HG03520 (cell line): ENCODE measurements at regions not wholly inside any gene's neighbourhood (a gene's known extent, or its start where the extent isn't known, plus 50 kb on each side); places are given as distances from the start of the nearest gene placed in this dataset.
"Not testable (repeated sequence)": the region's sequence is repeated elsewhere in the genome, so short reads cannot be mapped to it uniquely, and the experiment has no call there.

Source experiments
- ATAC-seq: cut with Tn5 transposase; IDR thresholded peaks from one replicate; pipeline ENCODE4 v1.9.1; 2021; ENCODE audit warnings: mild to moderate bottlenecking, moderate library complexity; ENCODE audit not compliant: unreplicated experiment

DNA sequence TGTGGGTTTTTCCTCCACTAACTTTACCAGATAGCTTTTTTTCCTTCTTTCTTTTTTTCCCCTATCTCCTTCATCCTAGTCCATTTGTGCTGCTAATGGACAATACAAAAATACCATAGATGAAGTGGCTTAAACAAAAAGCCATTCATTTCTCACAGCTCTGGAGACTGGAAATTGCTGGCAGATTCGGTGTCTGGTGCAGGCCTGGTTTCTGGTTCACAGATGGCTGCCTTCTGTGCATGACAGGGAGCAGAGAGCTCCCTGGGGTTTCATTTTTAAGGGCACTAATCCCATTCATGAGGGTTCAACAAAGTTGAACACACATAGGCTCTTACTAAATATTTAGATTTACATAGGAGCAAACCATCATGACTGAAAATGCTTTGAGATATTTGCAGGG, 467.4 kb downstream of the TYW1 start:
- no peak for ATAC-seq

DNA sequence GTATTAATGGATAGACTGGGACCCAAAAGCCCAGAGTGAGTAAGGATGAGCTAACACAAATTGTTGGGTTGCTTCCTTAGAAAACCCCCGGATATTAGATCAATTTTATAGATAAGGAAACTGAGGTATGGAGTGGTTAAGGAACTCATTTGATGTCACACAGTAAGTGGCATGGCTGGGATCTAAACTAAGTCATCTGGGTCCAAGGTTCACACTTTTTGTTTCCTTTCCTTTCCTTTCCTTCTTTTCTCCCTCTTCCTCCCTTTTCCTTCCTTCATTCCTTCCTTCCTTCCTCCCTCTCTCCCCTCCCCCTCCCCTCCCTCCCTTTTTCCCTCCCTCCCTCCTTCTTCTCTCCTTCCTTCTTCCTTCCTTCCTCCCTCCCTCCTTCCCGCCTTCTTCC, 469.5 kb downstream of the TYW1 start:
- no peak for ATAC-seq

DNA sequence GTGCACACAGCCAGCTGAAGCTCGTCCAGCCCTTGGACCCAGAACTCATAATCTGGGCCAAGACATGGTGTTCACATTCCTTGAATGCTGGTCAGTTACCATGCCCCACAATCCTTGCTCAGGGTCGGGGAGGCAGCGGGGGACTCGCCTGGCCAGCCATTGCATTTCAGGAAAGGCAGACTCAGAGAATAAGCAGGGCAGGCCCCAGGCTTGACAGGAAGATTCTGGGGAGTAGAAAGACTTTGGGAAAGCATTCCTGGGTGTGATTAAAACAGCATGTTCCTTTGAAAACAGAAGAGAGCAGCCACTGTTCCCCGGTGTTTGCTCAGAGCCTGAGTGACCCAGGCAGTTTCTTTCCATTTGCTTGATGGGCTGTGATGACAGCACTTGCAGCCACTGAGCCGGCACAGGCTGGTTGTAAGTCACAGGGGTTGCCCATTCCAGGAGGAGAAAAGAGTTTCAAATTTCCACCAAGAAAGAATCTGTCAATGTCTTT, 473.7 kb downstream of the TYW1 start:
- no peak for ATAC-seq

DNA sequence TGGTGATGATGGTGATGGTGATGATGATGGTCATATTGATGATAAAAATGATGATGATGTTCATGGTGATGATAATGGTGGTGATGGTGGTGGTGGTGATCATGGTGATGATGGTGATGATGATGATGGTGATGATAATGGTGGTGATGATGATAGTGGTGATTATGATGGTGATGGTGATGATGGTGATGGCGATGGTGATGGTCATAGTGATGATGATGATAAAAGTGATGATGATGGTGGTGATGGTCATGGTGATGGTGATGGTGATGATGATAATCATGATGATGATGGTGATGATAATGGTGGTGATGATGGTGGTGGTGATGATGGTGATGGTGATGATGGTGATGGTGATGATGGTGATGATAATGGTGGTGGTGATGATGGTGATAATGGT, 478.7 kb downstream of the TYW1 start:
- no peak for ATAC-seq

DNA sequence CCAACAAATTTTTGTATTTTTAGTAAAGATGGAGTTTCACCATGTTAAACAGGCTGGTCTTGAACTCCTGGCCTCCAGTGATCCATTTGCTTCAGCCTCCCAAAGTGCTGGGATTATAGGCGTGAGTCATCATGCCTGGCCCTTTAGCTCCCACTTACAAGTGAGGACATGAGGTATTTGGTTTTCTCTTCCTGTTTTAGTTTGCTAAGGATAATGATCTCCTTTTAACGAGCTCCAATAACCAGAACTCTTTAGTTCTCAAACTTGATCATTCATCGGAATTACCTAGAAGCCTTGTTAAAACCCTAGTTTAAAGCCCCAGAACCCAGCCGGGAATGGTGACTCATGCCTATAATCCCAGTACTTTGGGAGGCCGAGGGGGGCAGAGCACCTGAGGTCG, 481.4 kb downstream of the TYW1 start:
- ATAC-seq: no peak

DNA sequence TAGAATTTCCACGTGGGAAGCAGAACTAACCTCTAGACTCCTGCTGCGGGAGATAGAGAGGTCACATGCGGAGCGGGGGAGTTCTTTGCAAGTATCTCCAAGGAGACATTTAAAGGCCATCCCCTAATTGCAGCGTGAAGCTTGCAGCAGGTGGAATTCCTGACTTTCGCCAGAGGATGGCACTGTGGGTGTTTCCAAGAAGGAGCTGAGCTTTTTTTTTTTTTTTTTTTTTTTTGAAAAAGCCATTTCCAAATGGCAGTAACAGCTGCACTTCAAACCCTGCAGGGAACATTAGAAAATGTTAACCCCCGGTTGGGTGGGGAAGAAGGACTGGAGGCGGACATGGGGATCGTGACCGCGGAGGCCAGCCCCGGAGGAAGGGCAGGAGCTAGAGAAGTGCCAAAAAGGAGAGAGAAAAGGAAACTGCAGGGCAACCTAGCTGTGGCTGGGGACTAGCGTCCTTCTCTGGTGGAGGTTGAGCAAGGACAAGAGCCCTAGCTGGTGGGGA, 487.7 kb downstream of the TYW1 start:
- ATAC-seq: no peak

DNA sequence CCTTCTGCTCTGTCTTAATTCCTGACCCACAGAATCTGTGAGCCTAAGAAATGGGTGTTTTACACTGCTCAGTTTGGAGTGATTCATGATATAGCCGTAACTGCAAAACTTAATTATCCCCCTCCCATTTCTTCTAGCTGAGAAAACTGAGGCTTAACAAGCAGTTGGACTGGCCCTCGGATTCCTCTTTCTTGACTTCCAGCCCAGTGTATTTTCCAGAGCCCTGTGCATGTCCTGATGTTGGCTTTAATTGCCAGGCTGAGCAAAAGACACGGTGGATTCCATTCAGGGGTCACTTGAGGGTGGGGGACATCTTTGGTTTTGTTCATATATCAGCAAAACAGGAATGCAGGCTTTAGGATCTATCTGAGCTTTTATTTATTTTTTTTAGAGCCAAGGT, 489.8 kb downstream of the TYW1 start:
- ATAC-seq: no peak

DNA sequence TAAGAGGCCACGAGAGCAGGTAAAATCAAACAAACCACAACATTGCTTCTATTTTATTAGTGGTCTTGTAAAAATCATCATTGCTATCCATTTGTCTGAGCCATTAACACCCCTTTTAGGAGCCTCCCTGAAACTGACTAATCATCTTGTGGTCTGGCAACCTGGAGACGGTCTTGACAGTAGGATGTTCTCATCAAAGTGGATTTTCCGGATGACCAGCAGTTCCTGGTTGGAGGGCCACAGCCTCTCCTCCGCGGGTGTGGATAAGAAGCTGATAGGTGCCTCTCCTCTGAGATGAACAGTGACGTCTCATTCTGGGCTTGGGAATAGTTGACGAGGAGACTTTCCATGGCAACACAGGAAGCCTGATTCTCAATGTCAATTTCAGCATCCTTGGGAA, 490.7 kb downstream of the TYW1 start:
- ATAC-seq: no peak

DNA sequence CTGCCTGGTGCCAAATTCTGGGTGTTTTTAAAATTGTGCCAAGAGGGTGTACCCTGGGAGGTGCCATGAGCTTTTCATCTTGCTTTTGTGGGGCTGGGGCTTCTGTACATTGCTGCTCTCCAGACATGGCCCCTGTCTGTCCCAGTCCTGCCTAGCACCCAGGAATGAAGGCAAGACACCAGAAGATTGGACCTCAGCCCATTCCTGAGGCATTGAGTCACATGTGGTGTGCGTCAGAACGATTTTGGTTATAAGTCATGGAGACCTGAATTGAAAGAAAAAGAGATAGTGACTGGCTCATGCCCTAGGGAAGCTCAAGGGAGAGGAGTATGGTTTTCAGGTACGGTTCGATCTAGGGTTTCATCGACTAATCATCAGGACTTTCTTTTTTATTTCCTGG, 493.2 kb downstream of the TYW1 start:
- no peak for ATAC-seq

DNA sequence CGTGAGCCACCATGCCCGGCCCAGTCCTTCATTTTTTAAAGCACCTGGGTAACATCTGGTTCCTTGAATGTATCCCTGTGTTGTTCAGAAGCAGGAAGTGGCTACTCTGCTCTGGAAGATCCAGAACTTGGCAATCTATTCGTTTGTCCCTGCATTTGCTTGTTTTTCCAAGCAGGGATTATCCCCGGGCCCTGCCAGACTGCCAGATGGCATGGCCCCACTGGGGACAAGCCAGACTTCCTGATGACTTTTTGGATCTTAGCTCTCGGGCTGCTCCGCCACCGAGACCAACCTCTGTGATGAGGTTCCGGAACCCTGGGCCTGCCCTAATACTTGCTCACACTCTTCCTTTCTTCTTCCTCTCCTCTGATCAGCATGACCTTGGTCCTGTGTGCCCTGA, 496.7 kb downstream of the TYW1 start:
- ATAC-seq: no peak

DNA sequence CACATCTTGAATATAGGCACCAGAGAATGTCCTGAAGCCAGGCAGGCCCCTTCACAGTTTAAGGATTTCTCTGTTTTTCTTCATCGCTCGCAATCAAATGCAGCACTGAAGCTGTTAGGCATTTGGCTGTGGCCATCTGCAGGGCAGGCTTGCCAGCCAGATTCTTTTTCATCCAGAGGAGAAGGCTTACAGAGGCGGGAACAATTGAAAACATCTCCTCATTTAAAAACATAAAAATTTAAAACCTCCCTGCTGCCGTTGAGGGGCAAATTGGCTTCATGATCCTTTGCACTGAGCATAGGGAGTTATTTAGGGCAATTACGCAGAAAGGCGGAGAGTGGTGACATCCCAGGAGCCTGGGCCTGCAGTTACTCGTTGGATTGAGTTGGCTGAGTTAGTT, 500.0 kb downstream of the TYW1 start:
- ATAC-seq: no peak

DNA sequence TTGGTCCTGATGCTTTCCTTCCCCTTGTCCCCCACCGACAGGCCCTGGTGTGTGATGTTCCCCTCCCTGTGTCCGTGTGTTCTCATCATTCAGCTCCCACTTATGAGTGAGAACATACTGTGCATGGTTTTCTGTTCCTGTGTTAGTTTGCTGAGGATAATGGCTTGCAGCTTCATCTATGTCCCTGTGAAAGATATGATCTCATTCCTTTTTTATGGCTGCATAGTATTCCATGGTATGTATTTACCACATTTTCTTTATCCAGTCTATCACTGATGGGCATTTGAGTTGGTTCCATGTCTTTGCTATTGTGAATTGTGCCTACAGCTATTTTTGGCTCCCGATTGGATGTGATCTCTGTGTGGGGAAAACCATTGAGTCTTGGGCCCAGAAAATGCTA, 501.3 kb downstream of the TYW1 start:
- ATAC-seq: not testable (repeated sequence)

DNA sequence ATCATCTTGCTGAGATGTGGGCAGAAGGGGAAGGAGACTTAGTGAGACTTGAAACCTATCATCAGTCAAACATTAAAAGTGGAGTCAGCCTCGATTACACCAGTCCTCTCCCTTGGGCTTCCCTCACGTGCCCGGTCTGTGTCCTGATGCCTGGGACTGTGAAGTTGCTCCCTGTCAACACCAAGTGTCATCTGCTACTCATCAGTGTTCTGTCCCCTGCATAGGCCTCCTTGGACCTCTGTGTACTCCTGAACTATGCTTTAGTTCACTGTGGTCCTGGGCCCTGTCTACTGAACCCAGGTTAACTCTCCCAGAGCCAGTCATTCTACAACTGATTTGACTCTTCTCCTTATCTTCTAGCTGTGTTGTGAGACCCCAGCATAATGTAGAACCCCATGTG, 506.3 kb downstream of the TYW1 start:
- ATAC-seq: no peak

DNA sequence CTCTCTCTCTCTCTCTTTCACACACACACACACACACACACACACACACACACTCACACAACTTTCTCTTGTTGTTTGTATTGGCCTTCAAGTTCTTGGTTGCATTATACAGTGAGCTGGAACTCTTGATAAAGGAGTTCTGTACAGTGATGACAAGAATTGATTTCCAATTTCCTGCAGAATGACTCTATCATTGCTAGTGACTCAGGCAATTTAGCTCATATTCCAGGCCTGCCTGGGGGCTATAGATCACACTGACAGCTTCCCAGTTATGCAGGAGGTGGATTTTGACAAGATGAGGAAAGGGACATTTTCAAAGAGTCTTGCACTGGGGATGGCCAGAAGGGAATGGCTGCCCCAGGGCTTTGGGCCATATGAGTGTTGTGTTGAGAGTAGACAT, 508.8 kb downstream of the TYW1 start:
- no peak for ATAC-seq

DNA sequence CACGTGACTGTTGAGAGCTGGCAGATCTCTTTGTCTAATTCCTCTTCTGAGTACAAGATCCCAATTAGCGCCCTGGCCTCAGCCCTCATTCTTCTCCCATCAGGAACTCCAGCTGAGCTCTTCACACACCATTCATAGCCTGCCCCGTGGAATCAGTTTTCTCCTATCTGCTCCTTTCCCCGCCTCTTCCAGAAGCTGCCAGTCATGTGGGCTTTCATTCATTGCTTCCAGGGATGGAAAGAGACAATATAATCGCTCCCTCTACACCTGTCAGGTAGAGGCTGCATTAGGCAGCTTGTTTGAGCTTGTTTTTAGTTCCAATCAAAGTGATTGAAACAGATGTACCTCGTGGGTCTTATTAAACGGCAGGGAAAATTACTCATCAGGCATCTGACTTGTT, 515.8 kb downstream of the TYW1 start:
- no peak for ATAC-seq

DNA sequence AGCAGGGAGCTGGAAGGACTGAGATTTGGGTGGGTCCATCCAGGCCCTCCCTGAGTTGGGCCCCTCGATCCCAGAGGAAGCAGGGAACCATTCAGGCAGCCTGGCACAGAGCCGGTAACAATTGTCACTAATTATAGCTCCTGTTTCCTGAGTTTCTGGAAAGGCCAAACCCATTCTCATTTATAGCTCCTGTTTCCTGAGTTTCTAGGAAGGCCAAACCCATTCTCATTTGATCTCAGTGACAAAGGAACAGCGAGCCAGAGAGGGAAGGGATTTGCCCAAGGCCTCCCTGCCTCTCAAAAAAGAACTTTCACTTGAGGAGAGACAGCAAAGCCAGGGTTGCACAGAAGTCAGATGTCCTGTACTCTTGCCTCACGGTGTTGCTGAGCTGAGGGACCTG, 521.9 kb downstream of the TYW1 start:
- ATAC-seq: no peak

DNA sequence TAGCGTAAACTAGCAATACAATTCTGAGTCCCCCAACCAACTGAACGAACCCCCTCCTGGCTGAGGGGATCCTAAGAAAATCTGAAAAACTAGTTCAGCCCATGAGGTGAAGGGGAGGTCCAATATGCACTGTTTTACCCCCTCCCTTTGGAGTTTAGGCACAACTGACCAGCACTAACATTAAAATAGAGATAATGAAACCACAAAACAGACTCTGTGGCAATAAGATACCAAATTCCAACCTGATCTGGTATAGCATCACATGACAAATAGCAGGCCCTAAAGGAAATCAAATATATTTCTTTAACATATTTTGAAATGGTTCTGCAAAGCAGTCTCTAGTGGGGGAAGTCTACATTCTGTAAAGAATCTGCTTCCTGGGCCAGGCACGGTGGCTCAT, 522.5 kb downstream of the TYW1 start:
- no peak for ATAC-seq

DNA sequence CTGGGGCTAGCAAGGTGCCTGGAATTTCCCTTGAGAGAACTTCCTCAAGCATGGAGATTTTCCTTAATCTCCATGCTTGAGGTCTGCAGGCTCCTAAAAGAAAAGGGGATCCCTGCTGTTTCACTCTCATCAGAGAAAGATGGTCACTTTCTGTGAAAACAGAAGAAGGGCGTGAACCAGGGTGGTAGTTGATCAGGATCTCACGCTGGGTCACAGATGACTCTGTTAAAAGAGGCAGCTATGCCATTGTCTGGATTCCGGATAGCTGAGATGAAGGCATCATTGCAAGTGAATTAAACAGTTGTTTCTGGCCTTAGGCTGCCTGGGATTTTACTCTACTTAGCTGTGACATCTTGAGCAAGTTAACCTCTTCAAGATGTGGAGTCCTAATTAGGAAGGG, 525.9 kb downstream of the TYW1 start:
- no peak for ATAC-seq

DNA sequence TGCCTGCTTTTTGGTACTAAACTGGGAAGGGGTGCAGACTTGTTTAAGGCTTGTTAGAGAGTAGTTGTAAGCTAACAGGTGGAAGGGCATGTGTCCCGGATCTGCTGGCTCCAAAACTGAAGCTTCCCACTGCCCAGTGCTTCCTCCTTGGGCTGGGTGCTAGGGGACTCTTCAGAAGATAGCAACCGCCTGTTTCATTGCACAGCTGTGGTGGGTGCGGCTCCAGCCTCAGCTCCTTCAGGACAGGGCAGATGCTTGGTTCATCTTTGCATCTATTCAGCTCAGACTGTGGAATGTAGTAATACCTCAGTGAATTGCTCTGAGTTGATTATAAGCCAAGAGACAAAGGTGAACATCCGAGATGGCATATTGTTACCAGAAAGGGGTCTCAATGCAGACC, 527.1 kb downstream of the TYW1 start:
- no peak for ATAC-seq

DNA sequence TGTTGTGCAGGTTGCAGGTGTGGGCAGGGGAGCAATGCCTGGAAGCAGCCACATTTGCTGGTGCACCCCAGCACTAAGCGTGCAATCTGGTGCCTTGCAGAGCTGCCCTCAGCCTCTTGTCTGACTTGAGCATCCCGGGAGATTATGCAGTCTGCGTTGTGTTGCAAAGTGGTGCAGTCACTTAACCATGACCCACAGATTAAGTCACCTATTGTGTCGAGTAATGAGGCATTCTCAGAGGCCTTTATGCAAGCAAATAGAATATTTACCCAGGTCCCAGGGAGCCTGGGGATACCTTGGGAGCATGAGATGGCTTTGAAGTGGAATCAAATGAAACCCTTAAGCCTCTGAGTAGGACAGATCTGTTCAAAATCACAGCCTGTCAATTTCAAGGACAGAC, 529.0 kb downstream of the TYW1 start:
- no peak for ATAC-seq

DNA sequence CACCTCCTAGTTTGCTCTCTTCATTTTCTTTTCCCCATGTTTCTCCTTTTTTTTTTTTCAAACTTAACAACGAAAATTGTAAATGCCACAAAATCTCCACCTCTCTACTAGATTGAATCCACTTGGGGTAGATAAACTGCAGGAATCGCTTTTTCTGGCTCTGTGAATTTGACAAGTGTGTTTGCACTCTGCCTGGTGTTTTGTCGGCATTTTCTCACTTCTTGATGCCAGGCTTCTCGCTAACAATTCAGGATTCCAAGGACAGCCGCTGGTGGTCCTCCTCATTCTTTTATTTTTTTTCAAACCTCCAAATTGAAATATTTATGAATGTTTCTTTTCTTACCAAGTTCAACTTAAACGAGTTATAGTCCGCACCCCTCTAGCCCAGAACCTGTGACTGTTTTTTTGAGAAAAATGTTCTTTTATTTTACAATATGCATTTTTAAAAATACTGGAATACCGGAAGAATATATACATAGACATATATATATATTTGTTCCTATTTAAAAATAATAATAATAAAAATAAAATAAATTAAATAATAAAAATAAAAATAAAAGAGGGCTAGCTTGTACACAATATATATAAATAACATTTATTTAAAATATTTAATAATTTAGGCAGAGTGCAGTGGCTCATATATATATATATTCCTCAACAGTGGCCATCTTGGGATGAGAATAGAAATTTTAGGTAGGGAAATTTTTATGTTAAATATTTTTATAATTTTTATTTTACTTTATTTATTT, 538.8 kb downstream of the TYW1 start:
- no peak for ATAC-seq

DNA sequence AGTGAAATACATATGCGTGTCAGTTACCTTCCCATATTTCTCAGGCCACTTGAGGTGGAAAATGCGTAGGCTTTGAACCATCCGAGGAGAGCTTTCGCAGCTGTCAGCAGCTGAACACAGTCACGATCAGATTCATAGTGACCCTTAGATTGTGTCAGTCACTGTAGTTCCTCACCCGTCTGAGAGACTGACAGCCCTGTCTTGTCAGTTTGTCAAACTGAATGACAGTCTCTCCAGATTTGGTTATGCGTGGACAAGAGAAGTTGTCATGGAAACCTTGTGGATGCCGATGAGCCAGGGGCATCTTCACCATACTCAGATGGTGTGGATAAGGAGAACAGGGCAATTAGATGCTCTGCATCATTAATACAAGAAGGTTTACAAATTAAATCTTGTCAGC, 546.3 kb downstream of the TYW1 start:
- no peak for ATAC-seq
